GM18502 (cell line): ENCODE measurements at regions not wholly inside any gene's neighbourhood (a gene's known extent, or its start where the extent isn't known, plus 50 kb on each side); places are given as distances from the start of the nearest gene placed in this dataset.

ENCODE experiments used
- ATAC-seq: cut with Tn5 transposase; IDR thresholded peaks from one replicate; pipeline ENCODE4 v1.9.1; 2021; ENCODE audit warnings: mild to moderate bottlenecking; ENCODE audit not compliant: unreplicated experiment, poor library complexity

DNA sequence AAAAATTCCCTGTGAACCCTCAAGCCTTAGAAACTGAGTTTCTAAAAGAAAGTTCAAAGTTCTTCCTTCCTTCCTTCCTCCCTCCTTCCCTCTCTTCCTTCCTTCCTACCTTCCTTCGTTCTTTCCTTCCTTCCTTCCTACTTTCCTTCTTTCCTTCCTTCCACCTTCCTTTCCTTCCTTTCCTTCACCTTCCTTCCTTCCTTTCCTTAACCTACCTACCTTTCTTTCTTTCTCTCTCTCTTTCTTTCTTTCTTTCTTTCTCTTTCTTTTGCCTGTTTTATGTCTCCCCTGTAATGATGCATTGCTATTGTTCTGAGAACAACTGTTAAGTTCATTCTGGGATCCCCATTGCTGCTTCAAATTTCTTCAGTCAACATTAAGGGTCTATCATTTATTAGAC, 551.1 kb downstream of the TFEC start:
- ATAC-seq, result no peak

DNA sequence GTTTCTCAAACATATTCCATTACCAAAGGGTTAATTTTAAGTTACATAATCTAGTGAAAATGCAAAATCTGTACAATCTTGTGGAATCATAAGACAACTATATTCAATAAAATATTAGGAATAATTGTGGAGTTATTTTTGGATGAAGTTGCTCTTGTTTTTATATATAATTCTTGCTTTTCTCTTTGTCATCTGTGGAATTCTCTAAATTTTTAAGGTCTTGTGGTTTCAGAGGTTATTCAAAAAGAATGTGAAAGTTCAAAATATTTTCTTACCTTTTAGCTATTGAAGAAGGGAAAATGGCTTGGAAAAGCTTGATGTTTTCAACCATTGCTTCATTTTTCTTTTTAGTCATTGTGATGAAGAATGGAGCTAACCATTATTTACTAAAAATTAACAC, 552.1 kb downstream of the TFEC start:
- ATAC-seq, result no peak

DNA sequence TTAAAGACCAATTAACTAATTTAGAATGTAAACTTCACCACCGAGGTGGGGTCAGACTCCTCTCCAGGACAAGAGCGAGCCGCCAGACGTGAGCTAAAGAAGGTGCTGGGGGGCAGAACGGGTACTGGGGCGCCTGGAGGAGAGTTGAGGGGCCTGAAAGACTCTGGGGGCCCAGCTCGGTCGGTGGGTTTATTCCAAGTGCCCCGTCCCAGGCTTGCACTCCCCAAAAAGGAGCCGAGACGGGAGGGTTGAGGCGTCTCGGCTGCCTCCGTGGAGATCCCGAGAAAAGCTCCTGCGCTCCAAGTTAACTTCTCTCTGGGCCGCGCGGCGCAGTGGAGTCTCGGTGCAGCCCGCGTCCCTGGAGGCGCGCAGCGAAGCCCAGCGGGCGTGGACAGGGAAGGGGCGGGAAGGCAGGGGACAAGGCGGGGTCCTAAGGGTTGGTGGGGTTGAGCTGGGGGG, 553.3 kb downstream of the TFEC start:
- no peak for ATAC-seq

DNA sequence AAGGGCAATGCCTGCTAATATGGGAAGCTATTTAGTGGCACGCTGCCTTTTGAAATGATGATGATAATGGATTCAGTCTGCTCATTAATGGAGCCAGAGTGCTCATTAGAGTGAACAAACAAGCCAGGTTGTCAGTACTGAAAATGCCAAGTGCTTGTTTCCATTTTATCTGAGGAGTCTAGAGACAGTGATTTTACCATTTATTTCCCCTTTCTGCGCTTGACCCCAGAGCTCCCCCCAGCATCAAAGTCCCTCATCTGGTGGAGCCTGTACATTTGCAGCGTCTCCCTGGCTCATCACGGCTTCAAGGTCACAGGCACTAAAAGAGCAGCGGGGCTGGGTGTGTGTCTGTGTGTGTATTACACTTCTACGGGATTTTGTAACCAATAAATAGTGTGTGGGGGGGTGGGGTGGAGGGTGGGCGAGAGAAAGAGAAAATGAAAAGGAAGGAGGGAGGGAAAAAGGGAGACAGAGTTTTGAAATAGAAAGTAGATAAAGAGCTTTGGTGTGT, 553.8 kb downstream of the TFEC start:
- ATAC-seq, result no peak

DNA sequence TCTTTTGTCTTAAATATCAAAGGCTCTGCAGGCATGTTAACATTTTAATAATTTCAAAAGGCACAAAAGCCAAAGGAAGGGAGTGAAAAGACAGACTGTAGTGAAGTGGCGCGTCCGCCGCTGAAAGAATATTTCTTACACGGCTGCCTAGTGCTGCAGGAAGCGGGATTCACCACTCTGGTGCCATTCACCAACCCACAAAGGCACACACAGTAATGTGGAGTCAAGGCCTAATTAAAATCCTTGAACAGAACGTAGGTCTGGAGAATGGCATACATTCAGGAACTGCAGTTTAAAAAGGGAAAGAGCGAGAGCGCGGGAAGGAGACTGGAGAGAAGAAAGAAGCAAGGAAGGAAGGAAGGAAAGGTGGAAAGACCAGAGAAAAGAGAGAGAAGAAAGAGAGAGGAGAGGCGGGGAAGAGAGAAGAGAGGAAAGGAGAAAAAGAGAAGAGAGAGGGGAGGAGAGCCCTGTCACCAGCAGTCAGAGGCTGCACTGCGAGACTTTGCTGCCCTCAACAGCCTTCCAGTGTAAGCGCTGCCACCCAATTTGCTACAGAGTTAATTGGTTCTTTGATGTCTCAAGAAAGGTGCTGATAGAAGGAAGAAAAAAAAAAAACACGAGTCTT, 554.0 kb downstream of the MDFIC start:
- ATAC-seq, result no peak

DNA sequence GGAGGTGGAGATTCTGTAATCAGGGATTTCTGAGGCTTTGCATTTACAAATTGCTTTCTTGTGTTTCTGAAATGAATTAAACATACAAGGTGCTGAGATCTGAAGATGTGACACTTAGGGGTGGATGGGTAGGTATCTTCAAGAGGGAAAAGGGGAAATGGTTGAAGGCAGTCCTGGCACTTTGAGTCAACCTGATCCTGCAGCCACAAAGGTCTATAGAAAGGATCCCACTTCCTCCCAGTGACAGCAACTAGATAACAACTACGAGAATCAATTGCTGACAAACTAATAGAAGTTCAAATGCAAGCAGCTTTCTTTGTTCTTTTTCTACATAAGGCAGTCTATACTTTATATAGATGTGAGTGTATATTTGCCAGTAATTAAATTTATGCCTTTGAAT, 553.3 kb downstream of the MDFIC start:
- no peak for ATAC-seq

DNA sequence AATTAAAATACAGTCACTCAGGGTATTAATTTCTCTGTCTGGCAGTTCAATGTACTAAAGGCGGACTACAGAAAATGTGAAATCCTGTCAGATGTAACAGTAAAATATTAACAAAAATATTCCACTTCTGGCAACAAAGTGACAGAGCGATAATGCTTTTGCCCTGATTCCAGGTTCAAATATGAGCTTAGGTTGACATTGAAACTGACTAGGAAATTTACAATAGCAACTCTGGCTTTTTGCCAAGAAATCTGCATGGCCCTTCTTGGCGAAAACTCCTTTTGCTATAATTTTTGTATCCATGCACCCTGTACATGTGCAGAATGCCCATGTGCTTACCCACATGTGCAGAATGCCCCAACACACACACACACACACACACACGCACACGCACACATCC, 552.2 kb downstream of the MDFIC start:
- no peak for ATAC-seq

DNA sequence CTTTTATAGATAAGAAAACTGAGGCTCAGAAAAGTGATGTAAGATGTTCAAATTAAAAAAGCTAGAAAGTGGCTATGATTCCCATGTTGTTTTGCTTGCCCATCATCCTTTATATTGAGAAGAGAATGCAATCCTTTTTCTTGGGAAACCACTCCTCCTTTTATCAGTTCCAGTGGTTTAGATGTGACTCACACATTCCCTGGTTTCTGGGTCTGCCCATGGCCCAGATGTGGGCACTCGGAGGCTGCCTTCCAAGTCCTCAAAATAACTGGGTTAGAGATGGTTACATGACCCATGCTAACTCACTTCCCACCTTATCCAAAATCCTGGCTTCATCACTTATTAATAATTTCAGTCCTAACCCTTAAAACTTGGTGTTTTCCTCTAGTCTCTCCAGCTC, 550.0 kb downstream of the MDFIC start:
- ATAC-seq, result no peak

DNA sequence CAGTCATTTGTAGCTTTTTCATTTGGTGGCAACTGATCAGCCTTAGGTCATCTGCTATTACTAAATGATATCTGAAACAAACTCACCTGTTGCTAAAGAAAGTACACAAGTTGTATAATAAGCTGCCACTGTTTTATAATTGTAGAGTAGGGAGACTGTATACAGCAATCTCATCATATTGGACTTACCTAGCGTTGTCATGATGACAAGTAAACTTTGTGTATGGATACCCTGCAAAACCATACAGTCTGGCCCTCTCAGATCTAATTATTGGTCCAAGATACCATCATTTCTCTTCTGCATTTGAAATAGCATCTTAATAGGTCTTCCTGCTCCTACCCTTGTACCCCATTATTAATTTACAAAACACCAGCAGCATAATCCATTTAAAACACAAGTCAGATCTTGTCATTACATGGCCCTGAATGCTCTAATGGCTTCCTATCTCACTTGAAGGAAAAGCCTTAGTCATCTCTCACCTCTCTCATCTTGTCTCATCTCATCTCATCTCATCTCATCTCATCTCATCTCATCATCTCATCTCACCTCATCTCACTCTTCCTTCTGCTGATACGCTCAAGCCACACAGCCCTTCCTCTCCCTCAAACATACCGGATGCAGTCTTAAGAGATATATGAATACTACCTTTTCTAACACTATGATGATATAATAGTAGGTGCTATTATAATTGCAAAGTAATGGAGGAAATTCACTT, 540.6 kb downstream of the MDFIC start:
- no peak for ATAC-seq

DNA sequence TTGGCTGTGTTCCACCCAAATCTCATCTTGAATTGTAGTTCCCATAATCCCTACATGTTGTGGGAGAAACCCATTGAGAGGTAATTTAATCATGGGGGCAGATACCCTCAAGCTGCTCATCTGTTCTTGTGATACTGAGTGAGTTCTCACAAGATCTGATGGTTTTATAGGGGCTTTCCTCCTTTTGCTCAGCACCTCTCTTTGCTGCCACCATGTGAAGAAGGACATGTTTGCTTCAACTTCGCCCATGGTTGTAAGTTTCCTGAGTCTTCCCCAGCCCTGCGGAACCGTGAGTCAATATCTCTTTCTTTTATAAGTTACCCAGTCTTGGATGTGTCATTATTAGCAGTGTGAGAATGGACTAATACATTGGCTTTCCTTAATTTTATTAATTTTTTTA, 527.8 kb downstream of the MDFIC start:
- ATAC-seq, result no peak

DNA sequence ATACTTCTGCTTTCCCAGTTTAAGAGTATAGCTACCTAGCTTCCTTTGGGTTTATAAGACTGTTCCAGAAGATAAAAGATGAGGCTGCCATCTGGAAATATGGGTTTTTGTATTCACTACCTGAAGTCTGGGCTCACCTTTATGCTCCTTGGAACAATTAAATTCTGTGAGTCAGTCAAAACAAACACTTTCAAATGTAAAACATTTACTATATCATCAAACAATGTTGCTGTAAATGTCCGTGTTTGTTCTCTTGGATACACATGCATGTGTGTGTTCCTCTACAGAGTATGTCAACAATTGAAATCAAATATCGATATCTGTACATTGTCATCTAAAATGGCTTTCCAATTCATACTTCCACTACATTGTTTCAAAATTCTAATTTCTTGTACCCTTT, 525.6 kb downstream of the MDFIC start:
- no peak for ATAC-seq

DNA sequence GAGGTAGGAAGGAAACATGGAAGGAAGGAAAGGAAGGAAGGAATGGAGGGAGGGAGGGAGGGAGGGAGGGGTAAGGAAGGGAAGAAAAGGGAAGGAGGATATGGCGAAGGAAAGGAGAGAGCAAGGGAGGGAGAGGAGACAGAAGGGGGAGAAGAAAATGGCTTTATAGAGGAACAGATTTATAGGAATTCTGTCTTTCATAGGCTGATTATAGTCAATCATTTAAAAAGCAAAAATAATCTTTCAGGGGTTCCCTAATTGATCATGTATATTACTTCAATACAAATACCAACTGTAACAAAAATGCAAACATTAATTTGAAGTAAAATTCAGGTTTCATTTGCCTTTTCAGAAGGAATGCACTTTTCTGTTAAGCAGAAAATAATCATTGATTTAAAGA, 519.1 kb downstream of the MDFIC start:
- no peak for ATAC-seq

DNA sequence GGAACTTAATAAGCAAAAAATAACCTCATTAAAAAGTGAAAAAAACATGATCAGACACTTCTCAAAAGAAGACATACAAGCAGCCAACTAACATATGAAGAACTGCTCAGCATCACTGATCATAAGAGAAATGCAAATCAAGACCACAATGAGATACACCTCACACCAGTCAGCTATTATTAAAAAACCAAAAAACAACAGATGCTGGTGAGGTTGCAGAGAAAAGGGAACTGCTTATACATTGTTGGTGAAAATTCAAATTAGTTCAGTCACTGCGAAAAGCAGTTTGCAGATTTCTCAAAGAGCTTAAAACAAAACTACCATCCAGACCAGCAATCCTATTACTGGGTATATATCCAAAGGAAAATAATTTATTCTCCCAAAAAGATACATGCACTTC, 513.3 kb downstream of the MDFIC start:
- peak; percentile 95 for ATAC-seq

DNA sequence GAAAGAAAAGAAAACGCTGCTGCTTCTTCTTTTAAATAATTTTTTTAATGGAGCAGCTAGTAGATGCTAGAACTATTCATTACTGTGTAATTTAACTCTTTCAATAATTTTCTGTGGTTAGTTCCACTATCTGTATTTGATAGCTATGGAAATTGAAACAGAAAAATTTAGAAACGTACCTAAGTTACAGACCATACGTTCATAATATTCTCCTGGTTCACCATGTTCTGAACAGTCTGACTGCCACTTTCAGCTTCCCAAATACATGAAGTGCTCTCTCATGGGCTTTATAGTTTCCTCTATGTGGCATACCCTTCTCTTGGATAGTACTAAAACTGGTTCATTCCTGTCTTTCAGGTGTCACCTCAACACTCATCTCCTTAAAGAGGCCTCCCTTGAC, 508.0 kb downstream of the MDFIC start:
- no peak for ATAC-seq

DNA sequence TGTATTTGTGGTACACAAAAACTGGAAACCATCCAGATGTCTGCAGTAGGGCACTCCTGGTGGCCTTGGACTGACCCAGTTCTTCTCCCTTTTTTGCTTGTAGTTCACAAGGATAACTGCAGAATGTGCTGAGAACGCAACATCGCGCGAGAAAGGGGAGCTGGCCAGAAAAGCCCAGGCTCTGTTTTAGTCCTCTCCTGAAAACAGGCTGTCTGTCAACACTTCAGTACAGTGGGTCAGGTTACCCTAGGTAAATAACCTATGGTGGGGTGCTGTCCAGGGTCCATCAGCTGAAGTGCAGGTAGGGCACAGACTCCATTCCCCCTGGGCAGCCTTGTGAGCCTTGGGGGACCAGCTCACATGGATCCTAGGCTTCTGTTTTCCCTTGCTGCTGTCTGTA, 495.8 kb downstream of the MDFIC start:
- no peak for ATAC-seq

DNA sequence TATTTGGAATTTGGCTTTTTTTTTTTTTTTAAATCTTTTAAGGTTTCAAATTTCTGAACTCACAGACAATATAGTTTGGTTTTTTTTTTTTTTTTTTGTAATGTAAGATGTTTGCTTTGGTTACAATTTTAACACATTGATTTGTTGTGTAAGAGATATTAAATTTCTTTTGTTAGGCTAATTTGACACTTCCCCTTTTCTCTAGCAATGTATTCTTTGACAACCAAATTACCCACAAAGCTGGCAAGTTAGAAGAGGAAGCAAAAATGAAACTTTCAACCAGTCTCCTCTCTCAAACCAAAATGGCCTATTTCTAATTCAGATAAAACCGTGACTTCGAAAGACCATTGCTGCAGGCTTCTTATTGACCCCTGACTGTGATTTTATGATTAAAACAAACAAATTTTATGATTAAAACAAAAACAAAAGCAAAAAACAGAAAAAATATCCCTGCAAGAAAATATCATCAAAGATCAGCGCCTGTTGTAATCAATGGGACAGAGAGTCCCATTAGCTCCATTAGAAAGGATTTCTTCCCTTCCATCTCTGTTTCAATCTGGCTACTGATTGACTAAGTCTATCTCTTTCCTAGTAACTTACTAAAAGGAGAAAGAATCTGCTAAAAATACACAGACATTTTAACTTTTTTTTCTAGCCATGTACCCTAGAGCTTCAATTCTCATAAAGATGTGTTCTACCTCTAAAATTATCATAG, 489.2 kb downstream of the MDFIC start:
- peak; percentile 94 for ATAC-seq

DNA sequence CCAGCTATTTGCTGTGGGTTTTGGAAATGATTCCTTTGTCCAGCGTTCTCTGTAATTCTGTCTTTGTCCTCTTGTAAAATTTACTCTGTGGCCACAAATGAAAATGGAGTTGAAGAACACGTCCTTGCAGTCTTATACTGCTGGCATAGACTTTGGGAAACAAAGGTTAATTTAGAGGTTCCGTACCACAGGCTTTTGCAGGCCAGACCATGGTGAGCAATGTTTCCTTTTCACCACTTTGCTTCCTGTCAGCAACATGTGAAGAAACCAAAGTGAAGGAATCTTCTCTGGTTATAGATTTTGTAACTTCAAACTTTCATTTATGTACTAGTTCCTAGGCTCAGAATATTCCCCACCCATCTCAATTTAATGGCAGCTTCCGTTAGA, 488.5 kb downstream of the MDFIC start:
- ATAC-seq, result peak; percentile 26

DNA sequence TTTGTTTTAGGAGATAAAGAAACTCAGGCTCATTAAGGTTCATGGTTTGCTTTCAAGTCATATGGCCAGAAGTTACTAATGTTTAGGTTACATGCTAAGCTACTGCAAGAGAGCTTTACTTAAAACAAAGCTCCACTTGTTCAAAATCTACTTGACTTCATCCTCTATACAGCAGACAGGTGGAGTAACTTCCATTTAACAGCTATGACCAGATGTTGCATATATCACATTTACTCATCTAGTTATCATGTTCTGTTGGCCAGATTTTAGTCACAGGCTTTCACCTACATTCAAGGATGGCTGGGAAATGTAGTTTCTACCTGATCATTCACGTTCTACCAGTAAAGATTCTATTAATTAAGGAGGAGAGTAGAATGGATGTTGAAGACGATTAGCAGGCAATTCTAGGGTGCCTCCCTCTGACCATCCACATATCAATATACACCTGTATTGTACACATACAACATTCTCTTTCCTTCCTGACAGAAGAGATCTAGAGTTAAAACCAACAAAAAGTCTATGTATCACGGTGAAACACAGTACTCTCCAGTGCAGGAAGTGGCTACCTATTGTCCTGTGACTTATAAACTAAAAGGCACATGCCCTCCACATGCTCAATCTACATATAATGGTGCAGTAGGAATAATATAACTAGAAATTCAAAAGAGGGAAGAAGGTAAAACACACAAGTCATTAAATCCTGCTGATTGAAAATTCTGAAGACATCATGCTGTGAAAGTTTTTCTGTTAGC, 488.0 kb downstream of the MDFIC start:
- ATAC-seq, result peak; percentile 52

DNA sequence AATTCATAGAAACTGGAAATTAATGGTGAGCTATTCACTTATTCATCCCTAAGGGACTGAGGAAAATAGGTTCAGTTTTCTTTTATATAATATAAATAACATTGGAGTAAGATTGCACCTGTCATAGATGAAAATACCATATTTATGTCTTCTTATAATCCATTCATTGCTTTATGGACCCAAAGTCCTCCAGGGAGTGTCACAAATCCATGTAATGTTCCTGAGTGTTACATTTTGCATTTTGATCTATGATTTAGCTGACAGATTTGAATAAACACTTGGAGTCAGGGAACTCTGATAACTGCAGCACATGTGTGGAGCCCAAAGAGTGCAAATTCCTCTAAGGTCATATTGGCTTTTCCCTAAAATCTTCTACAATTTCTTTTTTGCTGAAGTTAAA, 484.3 kb downstream of the MDFIC start:
- no peak for ATAC-seq

DNA sequence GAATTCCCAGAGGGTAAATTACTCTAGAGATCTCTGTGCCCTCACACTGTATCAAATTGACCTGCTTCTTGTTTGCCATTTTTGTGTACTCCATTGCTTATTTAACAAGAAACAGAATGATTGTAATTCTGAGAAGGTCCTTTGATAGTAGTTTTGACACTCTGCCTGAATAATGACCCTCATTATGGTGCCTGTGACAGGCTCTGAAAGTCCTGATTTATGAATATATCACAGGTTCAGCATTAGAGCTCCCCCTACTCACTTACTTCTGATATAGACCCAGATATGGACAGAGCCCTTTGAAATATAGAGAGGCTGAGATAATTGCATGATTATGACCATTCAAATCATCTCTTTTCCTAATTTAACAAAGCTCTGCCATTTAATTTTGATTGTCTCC, 465.2 kb downstream of the MDFIC start:
- ATAC-seq, result no peak

DNA sequence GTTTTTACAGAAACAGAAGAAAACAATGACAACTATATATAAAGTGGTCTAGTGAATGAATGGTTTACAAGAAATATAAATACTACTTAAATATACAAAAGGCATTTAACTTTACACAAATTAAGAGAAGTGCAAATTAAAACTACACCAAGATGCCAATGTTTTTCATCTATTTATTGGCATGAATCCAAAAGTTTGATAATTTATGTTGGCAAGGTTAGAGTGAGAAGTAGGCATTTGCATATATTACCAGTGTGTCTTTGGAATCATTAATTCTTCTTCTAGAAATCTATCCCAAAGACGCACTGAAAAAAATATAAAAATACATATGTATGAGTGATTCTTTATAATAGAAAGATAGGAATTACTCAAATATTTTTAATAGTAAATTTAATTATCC, 457.4 kb downstream of the MDFIC start:
- ATAC-seq, result no peak
